ENCODE measurements at regions not wholly inside any gene's neighbourhood (a gene's known extent, or its start where the extent isn't known, plus 50 kb on each side); places are given as distances from the start of the nearest gene placed in this dataset.

DNA sequence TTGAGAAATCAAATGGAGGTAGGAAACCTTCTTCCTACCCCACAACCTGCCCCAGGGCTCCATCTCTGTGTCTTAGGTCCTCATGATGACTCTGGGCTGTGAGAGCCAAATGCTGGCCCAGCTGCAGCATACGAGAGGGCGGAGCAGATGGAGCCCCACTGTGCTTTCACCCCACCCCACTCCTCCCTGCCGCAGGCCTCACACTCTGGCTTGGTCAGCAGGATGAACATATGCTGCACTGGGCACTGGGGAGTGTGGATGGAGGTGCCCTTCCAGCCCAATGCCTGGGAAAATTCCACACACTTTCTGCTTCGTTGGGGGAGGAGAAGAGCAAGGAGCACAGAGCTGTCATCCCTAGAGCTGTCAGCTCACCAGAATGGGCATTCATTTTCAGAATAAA, 271.6 kb upstream of the CADM1 start:
- Mint-ChIP-seq H3K9me3 (no peaks in the 10 kb centered on the region), H3K4me1 (peaks cover 5% of the 10 kb centered on the region; the same call in 2 of the 3 replicates), H3K4me3 (no peak overlapping the region), H3K27me3 (ENCODE audit: insufficient read depth, low read depth, poor library complexity) (peaks cover 14% of the 10 kb centered on the region), H3K27ac (no peak overlapping the region), H3K36me3 (ENCODE audit: low read depth) (no peaks in the 10 kb centered on the region)
- Histone ChIP-seq H3K27ac (ENCODE audit: low read depth) (no peak overlapping the region), H3K9me2 (ENCODE audit: insufficient read depth) (no peaks in the 10 kb centered on the region), H3K4me1 (ENCODE audit: insufficient read depth) (0 out of 2 replicates have a peak, but pooled peaks cover 8% of the 10 kb centered on the region), H3K27me3 (ENCODE audit: insufficient read depth) (no peaks in the 10 kb centered on the region), H2AFZ (no peak overlapping the region), H4K20me1 (replicated peaks; ENCODE audit: insufficient read depth) (no peaks in the 10 kb centered on the region), H3K4me2 (no peak overlapping the region), H3F3A (replicated peaks; ENCODE audit: low read depth) (no peaks in the 10 kb centered on the region), H3K4me3 (no peak overlapping the region), H3K79me2 (replicated peaks; ENCODE audit: insufficient read depth) (no peaks in the 10 kb centered on the region), H3K36me3 (ENCODE audit: insufficient read depth) (no peaks in the 10 kb centered on the region)
- ATAC-seq (no peak), DNase-seq (ENCODE audit: low spot score) (no peak)
- TF ChIP-seq, protein P1, sequence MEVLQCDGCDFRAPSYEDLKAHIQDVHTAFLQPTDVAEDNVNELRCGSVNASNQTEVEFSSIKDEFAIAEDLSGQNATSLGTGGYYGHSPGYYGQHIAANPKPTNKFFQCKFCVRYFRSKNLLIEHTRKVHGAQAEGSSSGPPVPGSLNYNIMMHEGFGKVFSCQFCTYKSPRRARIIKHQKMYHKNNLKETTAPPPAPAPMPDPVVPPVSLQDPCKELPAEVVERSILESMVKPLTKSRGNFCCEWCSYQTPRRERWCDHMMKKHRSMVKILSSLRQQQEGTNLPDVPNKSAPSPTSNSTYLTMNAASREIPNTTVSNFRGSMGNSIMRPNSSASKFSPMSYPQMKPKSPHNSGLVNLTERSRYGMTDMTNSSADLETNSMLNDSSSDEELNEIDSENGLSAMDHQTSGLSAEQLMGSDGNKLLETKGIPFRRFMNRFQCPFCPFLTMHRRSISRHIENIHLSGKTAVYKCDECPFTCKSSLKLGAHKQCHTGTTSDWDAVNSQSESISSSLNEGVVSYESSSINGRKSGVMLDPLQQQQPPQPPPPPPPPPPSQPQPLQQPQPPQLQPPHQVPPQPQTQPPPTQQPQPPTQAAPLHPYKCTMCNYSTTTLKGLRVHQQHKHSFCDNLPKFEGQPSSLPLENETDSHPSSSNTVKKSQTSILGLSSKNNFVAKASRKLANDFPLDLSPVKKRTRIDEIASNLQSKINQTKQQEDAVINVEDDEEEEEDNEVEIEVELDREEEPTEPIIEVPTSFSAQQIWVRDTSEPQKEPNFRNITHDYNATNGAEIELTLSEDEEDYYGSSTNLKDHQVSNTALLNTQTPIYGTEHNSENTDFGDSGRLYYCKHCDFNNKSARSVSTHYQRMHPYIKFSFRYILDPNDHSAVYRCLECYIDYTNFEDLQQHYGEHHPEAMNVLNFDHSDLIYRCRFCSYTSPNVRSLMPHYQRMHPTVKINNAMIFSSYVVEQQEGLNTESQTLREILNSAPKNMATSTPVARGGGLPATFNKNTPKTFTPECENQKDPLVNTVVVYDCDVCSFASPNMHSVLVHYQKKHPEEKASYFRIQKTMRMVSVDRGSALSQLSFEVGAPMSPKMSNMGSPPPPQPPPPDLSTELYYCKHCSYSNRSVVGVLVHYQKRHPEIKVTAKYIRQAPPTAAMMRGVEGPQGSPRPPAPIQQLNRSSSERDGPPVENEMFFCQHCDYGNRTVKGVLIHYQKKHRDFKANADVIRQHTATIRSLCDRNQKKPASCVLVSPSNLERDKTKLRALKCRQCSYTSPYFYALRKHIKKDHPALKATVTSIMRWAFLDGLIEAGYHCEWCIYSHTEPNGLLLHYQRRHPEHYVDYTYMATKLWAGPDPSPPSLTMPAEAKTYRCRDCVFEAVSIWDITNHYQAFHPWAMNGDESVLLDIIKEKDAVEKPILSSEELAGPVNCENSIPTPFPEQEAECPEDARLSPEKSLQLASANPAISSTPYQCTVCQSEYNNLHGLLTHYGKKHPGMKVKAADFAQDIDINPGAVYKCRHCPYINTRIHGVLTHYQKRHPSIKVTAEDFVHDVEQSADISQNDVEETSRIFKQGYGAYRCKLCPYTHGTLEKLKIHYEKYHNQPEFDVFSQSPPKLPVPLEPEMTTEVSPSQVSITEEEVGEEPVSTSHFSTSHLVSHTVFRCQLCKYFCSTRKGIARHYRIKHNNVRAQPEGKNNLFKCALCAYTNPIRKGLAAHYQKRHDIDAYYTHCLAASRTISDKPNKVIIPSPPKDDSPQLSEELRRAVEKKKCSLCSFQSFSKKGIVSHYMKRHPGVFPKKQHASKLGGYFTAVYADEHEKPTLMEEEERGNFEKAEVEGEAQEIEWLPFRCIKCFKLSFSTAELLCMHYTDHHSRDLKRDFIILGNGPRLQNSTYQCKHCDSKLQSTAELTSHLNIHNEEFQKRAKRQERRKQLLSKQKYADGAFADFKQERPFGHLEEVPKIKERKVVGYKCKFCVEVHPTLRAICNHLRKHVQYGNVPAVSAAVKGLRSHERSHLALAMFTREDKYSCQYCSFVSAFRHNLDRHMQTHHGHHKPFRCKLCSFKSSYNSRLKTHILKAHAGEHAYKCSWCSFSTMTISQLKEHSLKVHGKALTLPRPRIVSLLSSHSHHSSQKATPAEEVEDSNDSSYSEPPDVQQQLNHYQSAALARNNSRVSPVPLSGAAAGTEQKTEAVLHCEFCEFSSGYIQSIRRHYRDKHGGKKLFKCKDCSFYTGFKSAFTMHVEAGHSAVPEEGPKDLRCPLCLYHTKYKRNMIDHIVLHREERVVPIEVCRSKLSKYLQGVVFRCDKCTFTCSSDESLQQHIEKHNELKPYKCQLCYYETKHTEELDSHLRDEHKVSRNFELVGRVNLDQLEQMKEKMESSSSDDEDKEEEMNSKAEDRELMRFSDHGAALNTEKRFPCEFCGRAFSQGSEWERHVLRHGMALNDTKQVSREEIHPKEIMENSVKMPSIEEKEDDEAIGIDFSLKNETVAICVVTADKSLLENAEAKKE (CRISPR knock-in tag; IDR thresholded peaks at IDR 0.05) = no peak
- TF ChIP-seq JUNB (IDR thresholded peaks at IDR 0.05; ENCODE audit: unreplicated experiment) = no peak
- TF ChIP-seq POLR2AphosphoS5 (IDR thresholded peaks at IDR 0.05; ENCODE audit: low read depth) = no peak
- TF ChIP-seq, protein P2, sequence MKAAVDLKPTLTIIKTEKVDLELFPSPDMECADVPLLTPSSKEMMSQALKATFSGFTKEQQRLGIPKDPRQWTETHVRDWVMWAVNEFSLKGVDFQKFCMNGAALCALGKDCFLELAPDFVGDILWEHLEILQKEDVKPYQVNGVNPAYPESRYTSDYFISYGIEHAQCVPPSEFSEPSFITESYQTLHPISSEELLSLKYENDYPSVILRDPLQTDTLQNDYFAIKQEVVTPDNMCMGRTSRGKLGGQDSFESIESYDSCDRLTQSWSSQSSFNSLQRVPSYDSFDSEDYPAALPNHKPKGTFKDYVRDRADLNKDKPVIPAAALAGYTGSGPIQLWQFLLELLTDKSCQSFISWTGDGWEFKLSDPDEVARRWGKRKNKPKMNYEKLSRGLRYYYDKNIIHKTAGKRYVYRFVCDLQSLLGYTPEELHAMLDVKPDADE (IDR thresholded peaks at IDR 0.05) = no peak

- H3F3A ChIP-seq (replicated peaks; ENCODE audit: low read depth) = no peaks in the 10 kb centered on the region
- no peak for DNase-seq (ENCODE audit: low spot score)
- no peak overlapping the region for H3K4me3 Mint-ChIP-seq
- no peak overlapping the region for H3K27ac Mint-ChIP-seq
- H3K9me3 Mint-ChIP-seq = no peaks in the 10 kb centered on the region
- no peaks in the 10 kb centered on the region for H3K9me2 ChIP-seq (ENCODE audit: insufficient read depth)
- peaks cover 11% of the 10 kb centered on the region for H3K27me3 Mint-ChIP-seq (ENCODE audit: insufficient read depth, low read depth, poor library complexity)
- H2AFZ ChIP-seq = no peak overlapping the region
- H3K4me1 ChIP-seq (ENCODE audit: insufficient read depth) = no peaks in the 10 kb centered on the region
- no peaks in the 10 kb centered on the region for H3K79me2 ChIP-seq (replicated peaks; ENCODE audit: insufficient read depth)
- H3K4me1 Mint-ChIP-seq = no peaks in the 10 kb centered on the region
- no peaks in the 10 kb centered on the region for H3K36me3 ChIP-seq (ENCODE audit: insufficient read depth)
- TF ChIP-seq CREB1 (CRISPR knock-in tag; IDR thresholded peaks at IDR 0.05; ENCODE audit: low read depth) = no peak
- no peak for TF ChIP-seq EZH2 (IDR thresholded peaks at IDR 0.05; ENCODE audit: low read depth, unreplicated experiment)
- TF ChIP-seq NANOG (IDR thresholded peaks at IDR 0.05; ENCODE audit: borderline replicate concordance) = no peak
- TF ChIP-seq REST (IDR thresholded peaks at IDR 0.05; ENCODE audit: unreplicated experiment) = no peak
- H3K4me3 ChIP-seq = no peak overlapping the region
- no peaks in the 10 kb centered on the region for H4K20me1 ChIP-seq (replicated peaks; ENCODE audit: insufficient read depth)
- no peak overlapping the region for H3K27ac ChIP-seq (ENCODE audit: low read depth)
- no peak for ATAC-seq
- H3K4me2 ChIP-seq = no peak overlapping the region
- no peaks in the 10 kb centered on the region for H3K27me3 ChIP-seq (ENCODE audit: insufficient read depth)
- H3K36me3 Mint-ChIP-seq (ENCODE audit: low read depth) = no peaks in the 10 kb centered on the region
These were observed 270.5 kb upstream of the CADM1 start for GRCh38 chr11:115774756-115775155.
